Activated CD8-positive, alpha-beta T cell treated with anti-CD3 and anti-CD28 coated beads for 36 hours (primary cell): ENCODE measurements at regions not wholly inside any gene's neighbourhood (a gene's known extent, or its start where the extent isn't known, plus 50 kb on each side); places are given as distances from the start of the nearest gene placed in this dataset.

Source experiments
- ATAC-seq: fragments of 200-7000 bp; cut with Tn5 transposase; one replicate; pipeline ENCODE4 v1.10.0; 2021; ENCODE audit warnings: mild to moderate bottlenecking, moderate library complexity
- CTCF ChIA-PET: fragments of 350-600 bp; sonication (Branson Sonifier 250); formaldehyde crosslinking; loops from one replicate; lab custom pipeline; 2021; ENCODE audit warnings: antibody characterized with exemption; lab: Charles Lee
- POLR2A ChIA-PET: fragments of 350-600 bp; sonication (Branson Sonifier 250); formaldehyde crosslinking; loops from one replicate; lab custom pipeline; 2021; ENCODE audit warnings: antibody characterized with exemption; lab: Charles Lee
- DNase-seq: peaks from one replicate; pipeline ENCODE4 v3.0.0-alpha.2; 2020
- H3K27ac Mint-ChIP-seq: one replicate; pipeline ENCODE4 v1.8.0; 2021; ENCODE audit warnings: mild to moderate bottlenecking, mixed read lengths
- H3K27me3 Mint-ChIP-seq: one replicate; pipeline ENCODE4 v1.8.0; 2021; ENCODE audit warnings: mixed read lengths
- H3K36me3 Mint-ChIP-seq: one replicate; pipeline ENCODE4 v1.8.0; 2021; ENCODE audit warnings: low read depth, mixed read lengths
- H3K4me1 Mint-ChIP-seq: one replicate; pipeline ENCODE4 v1.8.0; 2021; ENCODE audit warnings: low read depth, mixed read lengths
- H3K4me3 Mint-ChIP-seq: one replicate; pipeline ENCODE4 v1.8.0; 2021; ENCODE audit warnings: mild to moderate bottlenecking, moderate library complexity, mixed read lengths
- H3K9me3 Mint-ChIP-seq: one replicate; pipeline ENCODE4 v1.8.0; 2021; ENCODE audit warnings: mixed read lengths
- intact Hi-C: fragments of 100-400 bp; cut with micrococcal nuclease; formaldehyde crosslinking; loops from one replicate; pipeline ENCODE4 v1.10.0; 2022
- TF ChIP-seq, protein P1 (sequence below): fragments of 200-600 bp; IDR thresholded peaks from one replicate; pipeline ENCODE4 v1.8.0; 2022; ENCODE audit warnings: antibody characterized with exemption, mild to moderate bottlenecking

DNA sequence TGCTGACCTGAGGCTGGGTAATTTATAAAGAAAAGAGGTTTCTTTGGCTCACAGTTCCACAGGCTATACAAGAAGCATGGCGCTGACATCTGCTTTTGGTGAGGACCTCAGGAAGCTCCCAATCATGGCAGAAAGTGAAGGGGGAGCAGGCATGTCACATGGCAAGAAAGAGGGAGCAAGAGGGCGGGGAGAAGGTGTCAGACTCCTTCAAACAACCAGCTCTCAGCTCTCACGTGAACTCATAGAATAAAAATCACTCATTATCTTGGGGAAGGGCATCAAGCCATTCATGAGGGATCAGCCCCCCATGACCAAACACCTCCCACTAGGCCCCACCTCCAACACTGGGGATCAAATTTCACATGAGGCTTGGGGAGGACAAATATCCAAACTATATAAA, 266.8 kb downstream of the RHOU start:
- Mint-ChIP-seq H3K27me3 (no peaks in the 10 kb centered on the region), H3K4me1 (peaks cover 3% of the 10 kb centered on the region), H3K36me3 (no peaks in the 10 kb centered on the region), H3K9me3 (no peaks in the 10 kb centered on the region), H3K27ac (no peak overlapping the region), H3K4me3 (no peak overlapping the region)
- ChIA-PET CTCF (no interaction called here), POLR2A (no interaction called here)
- ATAC-seq, result no peak
- no peak for DNase-seq
- TF ChIP-seq, protein P1, sequence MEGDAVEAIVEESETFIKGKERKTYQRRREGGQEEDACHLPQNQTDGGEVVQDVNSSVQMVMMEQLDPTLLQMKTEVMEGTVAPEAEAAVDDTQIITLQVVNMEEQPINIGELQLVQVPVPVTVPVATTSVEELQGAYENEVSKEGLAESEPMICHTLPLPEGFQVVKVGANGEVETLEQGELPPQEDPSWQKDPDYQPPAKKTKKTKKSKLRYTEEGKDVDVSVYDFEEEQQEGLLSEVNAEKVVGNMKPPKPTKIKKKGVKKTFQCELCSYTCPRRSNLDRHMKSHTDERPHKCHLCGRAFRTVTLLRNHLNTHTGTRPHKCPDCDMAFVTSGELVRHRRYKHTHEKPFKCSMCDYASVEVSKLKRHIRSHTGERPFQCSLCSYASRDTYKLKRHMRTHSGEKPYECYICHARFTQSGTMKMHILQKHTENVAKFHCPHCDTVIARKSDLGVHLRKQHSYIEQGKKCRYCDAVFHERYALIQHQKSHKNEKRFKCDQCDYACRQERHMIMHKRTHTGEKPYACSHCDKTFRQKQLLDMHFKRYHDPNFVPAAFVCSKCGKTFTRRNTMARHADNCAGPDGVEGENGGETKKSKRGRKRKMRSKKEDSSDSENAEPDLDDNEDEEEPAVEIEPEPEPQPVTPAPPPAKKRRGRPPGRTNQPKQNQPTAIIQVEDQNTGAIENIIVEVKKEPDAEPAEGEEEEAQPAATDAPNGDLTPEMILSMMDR, result no peak
- intact Hi-C loops, result no loop called here

DNA sequence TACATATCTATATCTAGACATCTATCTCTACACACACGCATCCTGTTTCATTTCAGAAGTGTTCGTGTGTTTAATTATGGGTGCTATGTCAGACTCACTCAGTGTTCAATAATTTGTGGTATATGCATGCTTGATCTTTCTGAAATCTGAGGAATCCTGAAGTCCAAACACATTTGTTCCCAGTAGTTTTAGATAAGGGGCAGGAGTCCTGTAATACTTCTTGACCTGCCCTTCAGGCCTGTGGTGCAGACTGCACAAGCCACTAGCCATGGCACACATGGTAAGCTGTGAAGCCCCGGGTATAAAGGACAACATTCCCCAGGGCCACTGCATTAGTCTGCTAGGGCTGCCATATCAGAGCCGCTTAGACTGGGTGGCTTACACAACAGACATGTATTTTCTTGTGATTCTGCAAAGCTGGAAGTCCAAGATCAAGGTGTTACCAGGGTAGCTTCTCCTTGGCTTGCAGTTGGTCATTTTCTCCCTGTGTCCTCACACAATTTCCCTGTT, 267.2 kb downstream of the RHOU start:
- intact Hi-C loops, result no loop called here
- TF ChIP-seq, protein P1, result no peak
- H3K36me3 Mint-ChIP-seq, result no peaks in the 10 kb centered on the region
- no peaks in the 10 kb centered on the region for H3K27me3 Mint-ChIP-seq
- no peak for DNase-seq
- H3K4me3 Mint-ChIP-seq, result no peak overlapping the region
- no peak for ATAC-seq
- no peaks in the 10 kb centered on the region for H3K9me3 Mint-ChIP-seq
- H3K4me1 Mint-ChIP-seq, result peaks cover 3% of the 10 kb centered on the region
- POLR2A ChIA-PET, result no interaction called here
- CTCF ChIA-PET, result no interaction called here
- no peak overlapping the region for H3K27ac Mint-ChIP-seq

DNA sequence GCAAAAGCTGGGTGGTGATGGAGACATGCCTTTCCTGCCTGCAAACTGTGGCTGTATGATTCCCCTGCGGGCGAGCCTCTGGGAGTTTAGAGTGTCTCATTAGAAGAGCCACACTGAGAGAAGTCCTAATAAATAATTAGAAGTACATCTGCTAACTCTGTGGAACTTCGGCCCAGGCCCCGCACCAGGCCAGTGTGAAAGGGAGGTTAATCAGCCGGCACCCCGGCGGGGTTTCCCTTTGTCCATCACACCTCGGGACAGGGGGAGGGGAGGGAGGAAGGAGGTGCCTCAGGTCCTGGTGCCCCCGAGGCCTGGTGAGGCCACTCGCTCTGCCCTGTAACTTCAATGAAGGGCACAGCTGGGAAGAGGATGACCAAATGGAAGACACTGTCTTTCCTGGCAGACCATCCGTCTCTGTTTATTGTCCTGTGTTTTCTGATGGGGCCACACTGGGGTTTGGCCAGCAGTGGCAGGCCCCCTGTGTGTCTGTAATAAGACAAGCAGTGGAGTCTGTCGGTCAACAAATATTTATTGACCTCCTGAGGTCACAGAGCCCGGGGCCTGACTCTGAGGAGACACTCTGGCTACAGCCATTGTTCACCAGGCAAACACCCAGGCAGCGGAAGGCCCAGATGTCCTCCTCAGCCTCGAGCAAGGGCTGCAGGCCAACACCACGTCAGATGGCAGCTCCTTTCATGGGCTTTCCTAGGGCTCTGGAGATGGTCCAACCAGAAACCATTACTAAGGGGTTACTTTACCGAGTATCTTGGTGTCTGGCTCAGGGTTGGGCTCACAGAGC, 267.5 kb upstream of the RAB4A start:
- Mint-ChIP-seq H3K9me3 (no peaks in the 10 kb centered on the region), H3K27ac (no peak overlapping the region), H3K27me3 (no peaks in the 10 kb centered on the region), H3K4me1 (peaks cover 3% of the 10 kb centered on the region), H3K4me3 (no peak overlapping the region), H3K36me3 (no peaks in the 10 kb centered on the region)
- ATAC-seq (no peak), DNase-seq (no peak)
- intact Hi-C loops, result no loop called here
- TF ChIP-seq, protein P1, result no peak
- CTCF ChIA-PET, result no interaction called here
- POLR2A ChIA-PET, result no interaction called here

DNA sequence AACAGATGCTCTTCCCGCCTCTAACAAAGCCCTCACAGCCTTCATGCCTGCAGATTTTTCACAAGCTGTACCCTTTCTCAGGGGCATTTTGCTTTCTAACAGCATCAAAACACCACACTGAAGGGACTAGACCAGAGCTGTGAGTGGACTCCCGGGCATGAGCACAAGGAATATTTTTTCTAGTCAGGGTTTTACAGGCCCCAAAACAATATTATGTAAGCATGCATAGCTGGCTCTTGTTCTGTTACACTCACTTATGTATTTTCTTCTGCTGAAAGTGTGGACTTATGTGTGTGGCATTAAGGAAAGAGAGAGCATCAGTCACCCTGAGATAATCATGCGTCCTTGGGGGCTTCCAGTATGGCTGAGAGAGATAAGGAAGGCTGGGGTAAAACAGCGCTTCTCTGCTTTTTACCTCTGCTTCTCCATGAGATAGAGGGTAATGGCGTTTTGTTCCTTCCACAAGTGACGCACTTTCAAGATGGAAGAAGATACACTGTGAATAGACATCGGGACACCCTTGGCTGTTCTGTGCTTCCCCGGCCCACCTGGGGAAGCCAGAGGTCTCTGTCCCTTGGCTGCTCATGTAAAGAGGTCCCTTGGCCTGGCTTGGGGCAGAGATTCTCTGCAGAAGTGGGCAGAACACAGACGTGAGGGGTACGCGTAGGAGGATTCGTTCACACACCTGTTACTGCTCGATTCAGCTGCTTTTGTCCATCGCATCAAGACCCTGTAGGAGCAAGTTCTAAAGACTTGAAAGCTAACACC, 266.7 kb upstream of the RAB4A start:
- H3K36me3 Mint-ChIP-seq, result no peaks in the 10 kb centered on the region
- POLR2A ChIA-PET, result no interaction called here
- H3K27ac Mint-ChIP-seq, result no peak overlapping the region
- no peaks in the 10 kb centered on the region for H3K9me3 Mint-ChIP-seq
- CTCF ChIA-PET, result no interaction called here
- H3K4me3 Mint-ChIP-seq, result no peak overlapping the region
- ATAC-seq, result no peak
- peaks cover 3% of the 10 kb centered on the region for H3K4me1 Mint-ChIP-seq
- intact Hi-C loops, result no loop called here
- no peak for DNase-seq
- no peaks in the 10 kb centered on the region for H3K27me3 Mint-ChIP-seq
- TF ChIP-seq, protein P1, result no peak

DNA sequence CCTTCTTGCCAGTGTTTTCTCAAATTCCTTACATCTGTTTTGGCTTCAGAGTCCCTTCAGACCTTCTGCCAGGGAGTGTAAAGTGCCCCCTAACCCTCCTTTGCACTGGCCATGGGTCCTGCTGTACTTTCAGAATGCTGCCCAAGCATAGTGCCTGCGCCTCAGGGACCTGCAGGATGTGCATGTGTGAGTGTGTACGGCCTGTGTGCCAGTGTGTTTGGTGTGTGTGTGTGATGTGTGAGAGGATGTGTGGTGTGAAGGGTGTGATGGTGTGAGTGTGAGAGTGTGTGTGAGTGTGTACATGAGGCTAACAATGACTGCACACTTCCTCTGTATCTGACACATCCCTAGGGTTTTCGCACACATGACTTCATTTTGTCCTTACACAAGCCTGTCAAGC, 265.8 kb upstream of the RAB4A start:
- Mint-ChIP-seq H3K4me1 (peaks cover 3% of the 10 kb centered on the region), H3K9me3 (no peaks in the 10 kb centered on the region), H3K27ac (no peak overlapping the region), H3K4me3 (no peak overlapping the region), H3K36me3 (no peaks in the 10 kb centered on the region), H3K27me3 (no peaks in the 10 kb centered on the region)
- CTCF ChIA-PET, result no interaction called here
- intact Hi-C loops, result no loop called here
- ATAC-seq (no peak), DNase-seq (no peak)
- POLR2A ChIA-PET, result no interaction called here
- TF ChIP-seq, protein P1, result no peak
